ENCODE measurements at regions not wholly inside any gene's neighbourhood (a gene's known extent, or its start where the extent isn't known, plus 50 kb on each side); places are given as distances from the start of the nearest gene placed in this dataset.

- TF ChIP-seq CTCF (IDR thresholded peaks at IDR 0.05), result no peak
- TF ChIP-seq POLR2A (IDR thresholded peaks at IDR 0.05), result no peak
Observed at GRCh38 chr21:22703521-22703920, 1705.3 kb downstream of the NCAM2 start.
